GM21423 (cell line): ENCODE measurements at regions not wholly inside any gene's neighbourhood (a gene's known extent, or its start where the extent isn't known, plus 50 kb on each side); places are given as distances from the start of the nearest gene placed in this dataset.

ENCODE experiments used
- ATAC-seq: cut with Tn5 transposase; IDR thresholded peaks from one replicate; pipeline ENCODE4 v1.9.1; 2021; ENCODE audit warnings: mild to moderate bottlenecking, moderate library complexity; ENCODE audit not compliant: unreplicated experiment

- no peak for ATAC-seq
These were observed 235.4 kb downstream of the HDGFL1 start for GRCh38 chr6:22804620-22805261.

GRCh38 chr6:22807261-22807660 lies 237.9 kb downstream of the HDGFL1 start:
- ATAC-seq, result no peak

GRCh38 chr6:22807818-22808217 lies 238.5 kb downstream of the HDGFL1 start:
- no peak for ATAC-seq

- ATAC-seq, result no peak
These were observed 239.1 kb downstream of the HDGFL1 start for GRCh38 chr6:22808466-22808865.

GRCh38 chr6:22809370-22809769 lies 240.0 kb downstream of the HDGFL1 start:
- ATAC-seq, result no peak

GRCh38 chr6:22819209-22819608 lies 249.8 kb downstream of the HDGFL1 start:
- ATAC-seq, result no peak

GRCh38 chr6:22821664-22822320 lies 252.4 kb downstream of the HDGFL1 start:
- ATAC-seq, result no peak

GRCh38 chr6:22825210-22825609 lies 255.8 kb downstream of the HDGFL1 start:
- ATAC-seq, result no peak

GRCh38 chr6:22826961-22827360 lies 257.6 kb downstream of the HDGFL1 start:
- ATAC-seq, result no peak

- ATAC-seq, result no peak
These were observed 258.4 kb downstream of the HDGFL1 start for GRCh38 chr6:22827760-22828159.

- no peak for ATAC-seq
These were observed 259.1 kb downstream of the HDGFL1 start for GRCh38 chr6:22828179-22829062.

GRCh38 chr6:22829070-22829469 lies 259.7 kb downstream of the HDGFL1 start:
- ATAC-seq, result no peak

GRCh38 chr6:22830463-22830862 lies 261.1 kb downstream of the HDGFL1 start:
- no peak for ATAC-seq

GRCh38 chr6:22833191-22833590 lies 263.8 kb downstream of the HDGFL1 start:
- ATAC-seq, result no peak

GRCh38 chr6:22838345-22838744 lies 269.0 kb downstream of the HDGFL1 start:
- no peak for ATAC-seq

- ATAC-seq, result no peak
These were observed 276.1 kb downstream of the HDGFL1 start for GRCh38 chr6:22845467-22845866.

- ATAC-seq, result no peak
These were observed 278.8 kb downstream of the HDGFL1 start for GRCh38 chr6:22848121-22848520.

GRCh38 chr6:22849921-22850320 lies 280.6 kb downstream of the HDGFL1 start:
- ATAC-seq, result no peak

GRCh38 chr6:22852101-22852500 lies 282.7 kb downstream of the HDGFL1 start:
- no peak for ATAC-seq

GRCh38 chr6:22873513-22874136 lies 304.3 kb downstream of the HDGFL1 start:
- no peak for ATAC-seq

- ATAC-seq, result no peak
These were observed 306.5 kb downstream of the HDGFL1 start for GRCh38 chr6:22875845-22876244.
